ENCODE measurements at regions not wholly inside any gene's neighbourhood (a gene's known extent, or its start where the extent isn't known, plus 50 kb on each side); places are given as distances from the start of the nearest gene placed in this dataset.
"Not testable (repeated sequence)": the region's sequence is repeated elsewhere in the genome, so short reads cannot be mapped to it uniquely, and the experiment has no call there.

- TF ChIP-seq CTCF (IDR thresholded peaks at IDR 0.05); POLR2A (IDR thresholded peaks at IDR 0.05); EP300 (IDR thresholded peaks at IDR 0.05; ENCODE audit: low read depth): not testable (repeated sequence)
These were observed 72.2 kb downstream of the CDRT15L2 start for GRCh38 chr17:20651736-20652135.

Measured in transverse colon (tissue), 3 donors.